Lower leg skin (tissue), 3 donors: ENCODE measurements at regions not wholly inside any gene's neighbourhood (a gene's known extent, or its start where the extent isn't known, plus 50 kb on each side); places are given as distances from the start of the nearest gene placed in this dataset.

ENCODE experiments used
- CTCF ChIP-seq, 3 donors: fragments of 450-650 bp; IDR thresholded peaks; one replicate each; pipeline ENCODE4 v1.5.1; 2016; ENCODE audit warnings: antibody characterized with exemption in 3 of 3, mild to moderate bottlenecking in 3 of 3, moderate library complexity in 2 of 3
- POLR2A ChIP-seq, 2 donors: fragments of 450-650 bp; IDR thresholded peaks; one replicate each; pipeline ENCODE4 v1.6.1; 2016 to 2017; ENCODE audit warnings: antibody characterized with exemption in 2 of 2, mild to moderate bottlenecking in 1 of 2, moderate library complexity in 1 of 2

GRCh38 chr1:94697839-94698238 lies 122.3 kb upstream of the SLC44A3 start:
- TF ChIP-seq CTCF (IDR thresholded peaks at IDR 0.05) (no peak), POLR2A (IDR thresholded peaks at IDR 0.05) (no peak)
